ENCODE measurements at regions not wholly inside any gene's neighbourhood (a gene's known extent, or its start where the extent isn't known, plus 50 kb on each side); places are given as distances from the start of the nearest gene placed in this dataset.

- ATAC-seq: no peak
- WGBS, 2 donors: 92 to 96% methylated on average over 2 of the region's 2 CpGs
Measured at GRCh38 chr6:20263059-20263458, 50.8 kb upstream of the MBOAT1 start.

GRCh38 chr6:20265842-20266241 lies 53.6 kb upstream of the MBOAT1 start:
- Histone ChIP-seq H3K27me3 (no peaks in the 10 kb centered on the region), H3K27ac (no peak overlapping the region), H3K4me1 (peaks cover 0 to 9% (median 0%) of the 10 kb centered on the region in 9 donors), H3K4me3 (no peak overlapping the region), H3K36me3 (no peaks in the 10 kb centered on the region), H3K9me3 (peaks cover 0 to 17% (median 0%) of the 10 kb centered on the region in 11 donors)
- intact Hi-C loops (cut with DNase I): no loop called here
- no peak for DNase-seq
- WGBS, 2 donors: 70 to 78% methylated on average over 3 of the region's 3 CpGs
- ATAC-seq: no peak
- no peak for TF ChIP-seq CTCF (IDR thresholded peaks at IDR 0.05)

More at GRCh38 chr6:20263059-20263458, 50.8 kb upstream of the MBOAT1 start:
- Histone ChIP-seq H3K9me3 (peaks cover 0 to 17% (median 0%) of the 10 kb centered on the region in 11 donors), H3K4me1 (peaks cover 0 to 9% (median 0%) of the 10 kb centered on the region in 9 donors), H3K36me3 (no peaks in the 10 kb centered on the region), H3K4me3 (no peak overlapping the region), H3K27ac (no peak overlapping the region), H3K27me3 (no peaks in the 10 kb centered on the region)
- intact Hi-C loops (cut with DNase I): no loop called here
- no peak for TF ChIP-seq CTCF (IDR thresholded peaks at IDR 0.05)
- no peak for DNase-seq

- DNase-seq (no peak), ATAC-seq (no peak)
- peaks cover 0 to 9% (median 0%) of the 10 kb centered on the region in 9 donors for H3K4me1 ChIP-seq
- intact Hi-C loops (cut with DNase I): no loop called here
- WGBS, 2 donors: 84 to 85% methylated on average over 11 of the region's 11 CpGs
- no peaks in the 10 kb centered on the region for H3K36me3 ChIP-seq
- H3K4me3 ChIP-seq: no peak overlapping the region
- no peaks in the 10 kb centered on the region for H3K27me3 ChIP-seq
- no peak for TF ChIP-seq CTCF (IDR thresholded peaks at IDR 0.05)
- no peak overlapping the region for H3K27ac ChIP-seq
- peaks cover 0 to 17% (median 0%) of the 10 kb centered on the region in 11 donors for H3K9me3 ChIP-seq
Measured at GRCh38 chr6:20266851-20267608, 54.8 kb upstream of the MBOAT1 start.

- ATAC-seq: no peak
- Histone ChIP-seq H3K27ac (no peak overlapping the region), H3K9me3 (peaks cover 0 to 2% (median 0%) of the 10 kb centered on the region in 11 donors), H3K27me3 (no peaks in the 10 kb centered on the region), H3K4me1 (peaks cover 0 to 9% (median 0%) of the 10 kb centered on the region in 9 donors), H3K4me3 (no peak overlapping the region), H3K36me3 (no peaks in the 10 kb centered on the region)
- DNase-seq: no peak
- 76 to 83% methylated on average over 2 of the region's 2 CpGs for WGBS, 2 donors
- TF ChIP-seq CTCF (IDR thresholded peaks at IDR 0.05): no peak
- intact Hi-C loops (cut with DNase I): no loop called here
Measured at GRCh38 chr6:20269181-20269580, 56.9 kb upstream of the MBOAT1 start.
